Stimulated activated naive B cell treated with anti-CD40 and anti-IgM and Interleukin-4, amounts not matched to agents 10 μg/mL and 1 μg/mL and 100 μg/mL, for 72 hours (primary cell): ENCODE measurements at regions not wholly inside any gene's neighbourhood (a gene's known extent, or its start where the extent isn't known, plus 50 kb on each side); places are given as distances from the start of the nearest gene placed in this dataset.
"Not testable (repeated sequence)": the region's sequence is repeated elsewhere in the genome, so short reads cannot be mapped to it uniquely, and the experiment has no call there.

Experiments used
- ATAC-seq, 2 donors: fragments of 150-1000 bp; cut with Tn5 transposase; replicated peaks; 2 replicates each; pipeline ENCODE4 v1.10.0; 2021; ENCODE audit warnings: moderate library complexity in 1 of 2
- DNase-seq: peaks from one replicate; pipeline ENCODE4 v3.0.0; 2021
- H3K27ac Mint-ChIP-seq: one replicate; pipeline ENCODE4 v1.8.0; 2022; ENCODE audit warnings: mild to moderate bottlenecking, mixed read lengths
- H3K27me3 Mint-ChIP-seq, 2 donors: one replicate each; pipeline ENCODE4 v1.8.0; 2022; ENCODE audit warnings: mixed read lengths in 2 of 2
- H3K36me3 Mint-ChIP-seq, 2 donors: one replicate each; pipeline ENCODE4 v1.8.0; 2022; ENCODE audit warnings: mixed read lengths in 2 of 2, mild to moderate bottlenecking in 1 of 2
- H3K4me1 Mint-ChIP-seq, 2 donors: one replicate each; pipeline ENCODE4 v1.8.0; 2022; ENCODE audit warnings: mixed read lengths in 2 of 2, mild to moderate bottlenecking in 1 of 2
- H3K4me3 Mint-ChIP-seq, 2 donors: one replicate each; pipeline ENCODE4 v1.8.0; 2022; ENCODE audit warnings: mild to moderate bottlenecking in 2 of 2, mixed read lengths in 2 of 2, moderate library complexity in 1 of 2
- H3K9me3 Mint-ChIP-seq, 2 donors: one replicate each; pipeline ENCODE4 v1.8.0; 2022; ENCODE audit warnings: mixed read lengths in 2 of 2, mild to moderate bottlenecking in 1 of 2

DNA sequence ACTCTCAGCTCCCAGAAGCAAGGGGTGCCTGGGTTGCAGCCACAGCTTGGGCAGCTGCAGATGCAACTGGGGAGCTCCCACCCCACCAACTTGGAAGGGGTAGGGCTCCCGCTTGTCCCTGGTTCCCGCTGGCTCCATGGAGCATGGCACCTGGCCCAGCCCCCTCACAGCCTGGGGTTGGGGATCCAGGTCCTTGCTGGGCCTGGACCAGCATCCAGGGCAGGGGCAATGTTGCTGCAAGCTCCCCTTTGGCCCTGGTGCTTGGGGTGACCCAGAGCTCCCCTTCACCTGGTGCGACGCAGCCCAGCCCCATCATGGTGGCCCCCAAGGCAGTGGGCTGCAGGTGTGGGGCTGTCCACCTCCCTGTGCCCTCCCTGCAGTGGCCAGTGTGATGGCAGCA lies 99.6 kb upstream of the FRMD4B start:
- Mint-ChIP-seq H3K9me3 (peaks cover 7 to 9% of the 10 kb centered on the region in 2 donors), H3K36me3 (no peaks in the 10 kb centered on the region), H3K27ac (no peak overlapping the region), H3K4me1 (no peaks in the 10 kb centered on the region), H3K4me3 (no peak overlapping the region), H3K27me3 (peaks cover 7 to 15% of the 10 kb centered on the region in 2 donors)
- ATAC-seq, result no peak
- no peak for DNase-seq

DNA sequence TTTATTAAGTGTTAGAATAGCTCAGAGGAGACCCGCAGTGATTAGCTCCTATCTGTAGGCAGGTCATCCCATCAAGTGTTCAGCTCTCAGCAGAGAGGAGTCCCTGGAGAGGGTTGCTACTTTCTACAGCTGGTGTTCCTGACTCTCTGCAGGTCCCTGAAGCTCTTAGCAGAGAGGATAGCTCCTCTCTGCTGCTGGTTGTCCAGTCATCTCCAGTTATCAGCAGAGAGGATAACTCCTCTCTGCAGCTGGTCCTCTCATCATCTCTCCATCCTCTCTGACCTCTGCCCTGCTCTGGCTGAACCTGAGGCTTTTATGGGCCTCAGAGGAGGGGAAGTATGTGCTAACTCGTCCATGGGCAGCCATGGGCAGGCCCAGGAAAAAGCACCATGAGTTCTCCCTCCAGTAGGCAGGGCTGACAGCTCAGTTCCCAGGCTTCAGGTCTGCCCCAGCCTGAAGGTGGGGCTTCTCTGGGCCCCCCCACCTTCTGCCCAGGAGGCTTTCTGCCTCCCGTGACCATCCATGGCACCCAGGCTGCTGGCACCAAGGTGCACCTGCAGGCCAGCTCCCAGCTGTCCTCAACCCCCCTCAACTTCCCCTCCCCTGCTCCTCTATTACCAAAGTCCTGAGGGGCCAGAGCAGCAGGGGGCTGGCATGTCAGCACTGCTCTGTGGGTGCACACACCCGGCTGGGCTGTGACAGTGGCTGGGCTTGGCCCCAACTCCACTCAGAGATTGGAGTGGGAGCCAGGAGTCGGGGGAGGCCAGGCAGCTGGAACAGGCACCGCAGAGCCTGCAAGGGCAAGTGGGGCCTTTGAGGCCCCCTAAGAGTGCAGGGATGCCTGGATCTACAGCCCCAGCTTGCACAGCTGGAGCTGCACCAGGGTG lies 98.9 kb upstream of the FRMD4B start:
- Mint-ChIP-seq H3K36me3 (no peaks in the 10 kb centered on the region), H3K4me1 (no peaks in the 10 kb centered on the region), H3K4me3 (no peak overlapping the region), H3K9me3 (peaks cover 7 to 9% of the 10 kb centered on the region in 2 donors), H3K27me3 (peaks cover 7 to 15% of the 10 kb centered on the region in 2 donors), H3K27ac (no peak overlapping the region)
- DNase-seq, result no peak
- ATAC-seq, result no peak

GRCh38 chr3:69483449-69483848 lies 97.6 kb upstream of the FRMD4B start:
- H3K4me1 Mint-ChIP-seq, result no peaks in the 10 kb centered on the region
- H3K36me3 Mint-ChIP-seq, result no peaks in the 10 kb centered on the region
- no peak overlapping the region for H3K27ac Mint-ChIP-seq

GRCh38 chr3:69480986-69481385 lies 95.1 kb upstream of the FRMD4B start:
- Mint-ChIP-seq H3K9me3 (peaks cover 11 to 13% of the 10 kb centered on the region in 2 donors), H3K27me3 (peaks cover 7 to 15% of the 10 kb centered on the region in 2 donors)
- not testable (repeated sequence) for H3K4me3 Mint-ChIP-seq, H3K4me1 Mint-ChIP-seq, ATAC-seq, DNase-seq, H3K27ac Mint-ChIP-seq, H3K36me3 Mint-ChIP-seq

More at GRCh38 chr3:69483449-69483848, 97.6 kb upstream of the FRMD4B start:
- DNase-seq (no peak), ATAC-seq (no peak)
- H3K27me3 Mint-ChIP-seq, result peaks cover 7 to 15% of the 10 kb centered on the region in 2 donors
- H3K4me3 Mint-ChIP-seq, result no peak overlapping the region
- H3K9me3 Mint-ChIP-seq, result peaks cover 9% of the 10 kb centered on the region in 2 donors

GRCh38 chr3:69474186-69474585 lies 88.3 kb upstream of the FRMD4B start:
- no peak overlapping the region for H3K4me3 Mint-ChIP-seq
- DNase-seq, result no peak
- H3K4me1 Mint-ChIP-seq, result no peaks in the 10 kb centered on the region
- H3K36me3 Mint-ChIP-seq, result no peaks in the 10 kb centered on the region
- ATAC-seq, result no peak
- H3K27me3 Mint-ChIP-seq, result no peaks in the 10 kb centered on the region
- H3K27ac Mint-ChIP-seq, result no peak overlapping the region
- H3K9me3 Mint-ChIP-seq, result peaks cover 5 to 6% of the 10 kb centered on the region in 2 donors

GRCh38 chr3:69472093-69472492 lies 86.2 kb upstream of the FRMD4B start:
- Mint-ChIP-seq H3K27ac (no peak overlapping the region), H3K27me3 (no peaks in the 10 kb centered on the region), H3K4me1 (no peaks in the 10 kb centered on the region), H3K9me3 (peaks cover 0 to 2% of the 10 kb centered on the region in 2 donors), H3K36me3 (no peaks in the 10 kb centered on the region), H3K4me3 (no peak overlapping the region)
- ATAC-seq, result no peak
- no peak for DNase-seq

DNA sequence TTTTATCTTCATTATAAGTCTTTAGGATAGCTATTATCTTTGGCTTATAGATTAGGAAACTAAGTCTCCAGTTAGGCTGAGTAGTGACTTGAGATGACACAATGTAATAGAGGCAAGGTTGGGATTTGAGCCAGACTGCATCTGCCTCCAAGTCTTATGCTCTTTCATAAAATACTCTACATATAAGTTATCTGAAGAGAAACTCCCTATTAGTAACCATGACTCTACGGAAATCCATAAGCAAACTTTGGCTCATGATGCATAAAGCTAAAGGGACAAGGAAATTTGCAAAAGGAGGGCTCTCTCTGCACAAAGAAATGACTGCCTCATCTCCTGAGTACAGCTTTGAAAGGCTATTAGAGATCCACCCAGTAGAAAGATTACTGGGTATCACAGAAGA lies 77.6 kb upstream of the FRMD4B start:
- Mint-ChIP-seq H3K27ac (no peak overlapping the region), H3K9me3 (no peaks in the 10 kb centered on the region), H3K36me3 (no peaks in the 10 kb centered on the region), H3K4me3 (no peak overlapping the region), H3K27me3 (no peaks in the 10 kb centered on the region), H3K4me1 (no peaks in the 10 kb centered on the region)
- ATAC-seq (no peak), DNase-seq (no peak)

DNA sequence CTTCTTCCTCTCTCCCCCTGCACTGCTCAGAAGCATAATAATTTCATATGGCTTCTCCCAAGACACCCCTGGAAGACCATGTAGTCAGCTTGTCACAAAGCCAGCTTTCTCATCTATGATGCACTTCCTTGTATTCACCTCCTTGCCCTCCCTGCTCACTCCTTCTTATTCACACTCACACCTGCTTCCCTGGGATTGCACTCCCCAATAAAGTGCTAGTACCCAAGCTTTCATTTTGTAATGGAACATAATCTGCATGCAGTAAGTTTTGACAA lies 76.9 kb upstream of the FRMD4B start:
- no peak for DNase-seq
- no peaks in the 10 kb centered on the region for H3K4me1 Mint-ChIP-seq
- no peaks in the 10 kb centered on the region for H3K36me3 Mint-ChIP-seq
- H3K9me3 Mint-ChIP-seq, result peaks cover 0 to 5% of the 10 kb centered on the region in 2 donors
- no peak overlapping the region for H3K27ac Mint-ChIP-seq
- H3K4me3 Mint-ChIP-seq, result no peak overlapping the region
- H3K27me3 Mint-ChIP-seq, result peaks cover 0 to 6% of the 10 kb centered on the region in 2 donors
- ATAC-seq, result no peak

DNA sequence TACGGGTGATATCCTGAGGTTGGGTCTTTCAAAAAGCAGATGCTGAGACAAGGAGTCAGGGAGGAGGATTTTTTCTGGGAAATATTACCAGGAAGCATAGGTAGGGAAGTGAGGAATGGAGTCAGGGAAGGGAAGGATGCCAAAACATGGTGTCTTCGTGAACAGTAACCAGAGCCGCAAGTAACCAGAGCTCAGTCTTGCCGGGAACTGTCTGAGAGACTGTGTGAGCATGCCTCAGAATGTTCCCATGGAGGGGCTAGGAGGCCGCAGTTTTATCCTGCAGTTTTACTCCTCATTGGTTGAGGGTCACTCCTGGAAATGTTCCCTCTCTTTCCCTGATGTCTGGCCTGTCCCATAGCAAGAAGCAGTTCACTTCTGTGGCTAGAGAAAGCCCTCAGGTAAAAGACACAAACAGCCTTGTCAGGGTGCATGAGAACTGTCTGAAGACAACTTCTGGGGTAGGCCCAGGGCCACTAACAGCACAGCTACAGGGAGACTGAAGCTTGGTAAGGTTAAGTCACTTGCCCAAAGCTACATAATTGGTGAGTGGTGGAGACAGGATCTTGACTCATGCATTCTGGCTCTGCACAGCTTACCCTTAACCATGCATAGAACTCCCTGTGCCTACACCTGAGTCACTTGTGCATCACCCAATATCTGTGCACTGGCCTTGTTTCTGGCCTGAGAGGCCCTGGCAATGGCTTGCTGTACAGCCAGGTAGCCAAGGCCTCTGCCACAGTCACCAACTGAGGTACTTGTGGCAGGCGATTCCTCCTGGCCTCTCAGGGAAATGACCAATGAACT lies 76.3 kb upstream of the FRMD4B start:
- Mint-ChIP-seq H3K27ac (no peak overlapping the region), H3K9me3 (peaks cover 0 to 5% of the 10 kb centered on the region in 2 donors), H3K4me1 (no peaks in the 10 kb centered on the region), H3K27me3 (peaks cover 0 to 6% of the 10 kb centered on the region in 2 donors), H3K36me3 (no peaks in the 10 kb centered on the region), H3K4me3 (no peak overlapping the region)
- ATAC-seq (no peak), DNase-seq (no peak)

GRCh38 chr3:69460034-69460433 lies 74.1 kb upstream of the FRMD4B start:
- ATAC-seq (no peak), DNase-seq (no peak)
- H3K4me3 Mint-ChIP-seq, result no peak overlapping the region
- no peaks in the 10 kb centered on the region for H3K4me1 Mint-ChIP-seq
- H3K27me3 Mint-ChIP-seq, result peaks cover 0 to 6% of the 10 kb centered on the region in 2 donors
- H3K27ac Mint-ChIP-seq, result no peak overlapping the region
- no peaks in the 10 kb centered on the region for H3K36me3 Mint-ChIP-seq
- H3K9me3 Mint-ChIP-seq, result peaks cover 0 to 5% of the 10 kb centered on the region in 2 donors

DNA sequence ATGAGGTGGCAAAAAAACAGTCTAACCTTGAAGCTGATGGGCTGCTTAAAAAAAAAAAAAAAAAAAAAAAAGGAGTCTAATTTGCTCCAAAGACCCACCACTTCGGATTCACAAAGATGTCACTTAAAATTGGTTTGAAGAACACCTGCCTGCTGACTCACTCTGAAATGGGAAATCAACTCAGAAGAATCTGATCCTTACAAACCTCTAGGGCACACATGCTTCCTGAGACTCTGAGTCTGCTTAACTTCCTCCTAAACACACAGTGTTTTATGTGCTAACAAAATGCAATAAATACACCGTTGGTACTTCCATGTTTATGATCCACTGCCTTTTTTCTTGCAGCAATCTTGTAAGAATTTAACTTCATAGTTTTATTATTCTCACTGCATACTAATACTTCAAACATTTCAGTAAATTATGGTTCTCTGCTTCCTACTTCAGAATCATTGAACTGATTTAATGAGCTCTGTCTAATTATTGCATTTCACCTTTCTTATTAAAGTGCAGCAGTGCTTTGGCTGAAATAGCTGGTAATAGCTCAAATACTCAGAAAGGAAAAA lies 73.0 kb upstream of the FRMD4B start:
- Mint-ChIP-seq H3K36me3 (no peaks in the 10 kb centered on the region), H3K27me3 (peaks cover 0 to 6% of the 10 kb centered on the region in 2 donors), H3K27ac (no peak overlapping the region), H3K4me1 (no peaks in the 10 kb centered on the region), H3K4me3 (no peak overlapping the region), H3K9me3 (peaks cover 0 to 5% of the 10 kb centered on the region in 2 donors)
- ATAC-seq, result no peak
- no peak for DNase-seq

GRCh38 chr3:69456631-69457030 lies 70.7 kb upstream of the FRMD4B start:
- H3K27me3 Mint-ChIP-seq, result peaks cover 0 to 6% of the 10 kb centered on the region in 2 donors
- no peak for ATAC-seq
- H3K9me3 Mint-ChIP-seq, result peaks cover 0 to 5% of the 10 kb centered on the region in 2 donors
- H3K36me3 Mint-ChIP-seq, result no peaks in the 10 kb centered on the region
- DNase-seq, result no peak
- no peak overlapping the region for H3K27ac Mint-ChIP-seq
- H3K4me1 Mint-ChIP-seq, result no peaks in the 10 kb centered on the region
- no peak overlapping the region for H3K4me3 Mint-ChIP-seq

DNA sequence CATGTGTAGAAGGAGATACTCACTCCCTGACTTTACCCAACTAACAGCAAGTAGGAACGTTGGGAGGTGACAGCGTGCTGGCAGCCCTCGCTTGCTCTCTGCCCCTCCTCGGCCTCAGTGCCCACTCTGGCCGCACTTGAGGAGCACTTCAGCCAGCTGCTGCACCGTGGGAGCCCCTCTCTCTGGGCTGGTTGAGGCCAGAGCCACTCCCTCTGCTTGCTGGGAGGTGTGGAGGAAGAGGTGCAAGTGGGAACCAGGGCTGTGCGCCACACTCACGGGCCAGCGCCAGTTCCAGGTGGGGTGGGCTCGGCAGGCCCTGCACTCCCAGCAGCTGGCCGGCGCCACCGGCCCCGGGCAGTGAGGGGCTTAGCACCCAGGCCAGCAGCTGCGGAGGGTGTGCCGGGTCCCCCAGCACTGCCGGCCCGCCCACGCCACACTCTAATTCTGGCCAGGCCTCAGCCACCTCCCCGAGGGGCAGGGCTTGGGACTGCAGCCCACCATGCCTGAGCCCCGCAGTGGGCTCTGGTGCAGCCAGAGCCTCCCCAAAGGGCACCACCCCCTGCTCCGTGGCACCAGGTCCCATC lies 68.4 kb upstream of the FRMD4B start:
- no peak overlapping the region for H3K4me3 Mint-ChIP-seq
- H3K36me3 Mint-ChIP-seq, result no peaks in the 10 kb centered on the region
- H3K27me3 Mint-ChIP-seq, result peaks cover 0 to 6% of the 10 kb centered on the region in 2 donors
- no peak overlapping the region for H3K27ac Mint-ChIP-seq
- ATAC-seq (no peak), DNase-seq (no peak)
- H3K4me1 Mint-ChIP-seq, result no peaks in the 10 kb centered on the region
- peaks cover 0 to 5% of the 10 kb centered on the region in 2 donors for H3K9me3 Mint-ChIP-seq

DNA sequence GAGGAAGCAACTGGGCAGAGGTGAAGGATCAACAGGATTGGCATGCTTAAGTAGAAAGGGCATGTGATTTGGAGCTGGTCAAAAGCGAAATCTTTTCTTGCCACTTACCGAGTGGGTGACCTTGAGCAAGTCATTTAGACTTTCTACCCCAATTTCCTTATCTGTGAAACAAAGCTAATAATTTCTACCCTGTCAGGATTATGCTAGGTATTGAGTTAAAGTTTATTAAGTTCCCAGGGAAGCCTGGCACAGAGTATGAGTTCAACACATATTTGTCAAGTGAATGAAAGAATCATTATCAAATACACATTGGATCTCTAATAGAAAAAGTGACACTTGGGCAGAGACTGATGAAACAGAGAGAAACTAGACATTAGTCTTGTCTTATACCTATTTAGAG lies 66.4 kb upstream of the FRMD4B start:
- Mint-ChIP-seq H3K27me3 (no peaks in the 10 kb centered on the region), H3K27ac (no peak overlapping the region), H3K9me3 (no peaks in the 10 kb centered on the region), H3K4me1 (no peaks in the 10 kb centered on the region), H3K4me3 (no peak overlapping the region), H3K36me3 (no peaks in the 10 kb centered on the region)
- ATAC-seq (no peak), DNase-seq (no peak)
